Nephron (organoid): ENCODE measurements at regions not wholly inside any gene's neighbourhood (a gene's known extent, or its start where the extent isn't known, plus 50 kb on each side); places are given as distances from the start of the nearest gene placed in this dataset.
A peak's percentile ranks its signal among the peaks of the same experiment; 100 is the strongest.

ENCODE experiments used
- H3K27ac Mint-ChIP-seq, 3 experiments: 2 replicates each; pipeline ENCODE4 v1.8.0; 2020; ENCODE audit warnings: mixed read lengths in 3 of 3, mild to moderate bottlenecking in 2 of 3, moderate library complexity in 1 of 3
- H3K27me3 Mint-ChIP-seq: 2 replicates; pipeline ENCODE4 v1.8.0; 2021; ENCODE audit warnings: low read depth, mild to moderate bottlenecking, moderate library complexity, mixed read lengths
- H3K36me3 Mint-ChIP-seq: 2 replicates; pipeline ENCODE4 v1.8.0; 2020; ENCODE audit warnings: low read depth, mixed read lengths
- H3K4me1 Mint-ChIP-seq: 2 replicates; pipeline ENCODE4 v1.8.0; 2020; ENCODE audit warnings: mixed read lengths
- H3K4me3 Mint-ChIP-seq, 3 experiments: 2 replicates each; pipeline ENCODE4 v1.8.0; 2020; ENCODE audit warnings: mild to moderate bottlenecking in 3 of 3, mixed read lengths in 3 of 3, moderate library complexity in 2 of 3
- H3K9me3 Mint-ChIP-seq: 2 replicates; pipeline ENCODE4 v1.8.0; 2020; ENCODE audit warnings: mixed read lengths
- TF ChIP-seq, protein P1 (sequence below), 3 experiments: fragments of 200-600 bp; sonication (generic); IDR thresholded peaks; one replicate each; pipeline ENCODE4 v1.5.0; 2021; ENCODE audit warnings: antibody characterized with exemption in 3 of 3; ENCODE audit not compliant: unreplicated experiment in 3 of 3

DNA sequence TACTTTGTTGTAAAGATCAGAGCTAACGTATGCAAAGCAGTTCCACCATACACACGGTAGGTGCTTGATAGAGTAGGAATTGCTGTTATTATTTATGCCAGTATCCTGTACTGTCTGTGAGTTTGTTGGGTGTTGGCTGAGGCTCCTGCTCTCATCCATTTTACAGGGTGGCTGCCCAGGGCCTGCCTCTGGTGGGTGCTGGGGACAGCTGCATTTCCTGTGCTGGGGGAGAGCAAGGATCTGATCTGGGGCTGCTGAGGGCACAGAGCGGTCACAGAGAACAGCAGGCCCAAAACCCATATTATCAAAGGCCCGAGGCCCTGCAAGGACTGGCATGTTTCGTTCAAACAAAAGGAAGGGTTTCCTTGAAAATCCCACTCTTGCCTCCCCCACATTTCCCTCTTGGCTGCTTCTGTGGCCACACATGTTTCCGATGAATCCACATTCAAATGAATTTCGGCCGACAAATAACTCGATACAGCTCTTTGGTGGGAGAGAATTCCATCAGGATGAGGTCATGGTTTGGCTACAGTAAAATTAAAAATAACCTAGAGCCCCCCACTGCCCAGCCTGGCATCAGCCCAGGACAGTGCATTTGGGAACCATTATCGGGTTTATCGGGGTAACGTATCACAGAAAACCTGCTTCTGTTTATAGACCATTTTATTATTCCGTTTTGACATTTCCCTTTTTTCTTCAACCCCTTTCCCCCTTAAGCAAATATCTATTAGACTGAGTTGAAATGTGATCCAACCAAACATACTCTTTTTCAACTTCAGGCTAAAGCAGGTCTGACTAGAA lies 143.4 kb downstream of the CYRIA start:
- peaks cover 23% of the 10 kb centered on the region for H3K27me3 Mint-ChIP-seq
- peaks cover 36% of the 10 kb centered on the region for H3K4me1 Mint-ChIP-seq
- peak overlapping the region in 1 of 3 experiments; percentile 11 for H3K4me3 Mint-ChIP-seq
- H3K27ac Mint-ChIP-seq = peak overlapping the region; percentile 55 to 87 (median 75)
- peaks cover 3% of the 10 kb centered on the region for H3K9me3 Mint-ChIP-seq
- TF ChIP-seq, protein P1, sequence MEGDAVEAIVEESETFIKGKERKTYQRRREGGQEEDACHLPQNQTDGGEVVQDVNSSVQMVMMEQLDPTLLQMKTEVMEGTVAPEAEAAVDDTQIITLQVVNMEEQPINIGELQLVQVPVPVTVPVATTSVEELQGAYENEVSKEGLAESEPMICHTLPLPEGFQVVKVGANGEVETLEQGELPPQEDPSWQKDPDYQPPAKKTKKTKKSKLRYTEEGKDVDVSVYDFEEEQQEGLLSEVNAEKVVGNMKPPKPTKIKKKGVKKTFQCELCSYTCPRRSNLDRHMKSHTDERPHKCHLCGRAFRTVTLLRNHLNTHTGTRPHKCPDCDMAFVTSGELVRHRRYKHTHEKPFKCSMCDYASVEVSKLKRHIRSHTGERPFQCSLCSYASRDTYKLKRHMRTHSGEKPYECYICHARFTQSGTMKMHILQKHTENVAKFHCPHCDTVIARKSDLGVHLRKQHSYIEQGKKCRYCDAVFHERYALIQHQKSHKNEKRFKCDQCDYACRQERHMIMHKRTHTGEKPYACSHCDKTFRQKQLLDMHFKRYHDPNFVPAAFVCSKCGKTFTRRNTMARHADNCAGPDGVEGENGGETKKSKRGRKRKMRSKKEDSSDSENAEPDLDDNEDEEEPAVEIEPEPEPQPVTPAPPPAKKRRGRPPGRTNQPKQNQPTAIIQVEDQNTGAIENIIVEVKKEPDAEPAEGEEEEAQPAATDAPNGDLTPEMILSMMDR (IDR thresholded peaks at IDR 0.05; ENCODE audit: unreplicated experiment in 3 of 3) = no peak
- no peaks in the 10 kb centered on the region for H3K36me3 Mint-ChIP-seq

DNA sequence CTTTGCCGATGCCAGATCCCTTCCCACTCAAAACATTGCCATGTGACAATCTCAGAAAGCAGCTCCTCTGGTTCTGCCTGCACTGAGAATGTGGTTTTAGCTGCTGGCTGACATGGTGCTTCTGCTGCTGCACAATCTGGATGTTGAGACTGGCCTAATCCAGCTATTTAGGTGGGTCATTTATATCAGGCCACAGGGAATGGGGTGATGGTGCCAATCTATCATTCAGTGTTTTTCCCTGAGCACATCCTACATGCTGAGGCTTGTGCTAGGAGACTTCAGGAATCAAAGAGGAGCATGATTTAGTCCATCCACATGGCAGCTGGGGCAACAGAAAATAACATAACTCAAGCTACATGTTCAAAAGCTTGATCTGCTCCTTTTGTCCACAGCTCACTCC lies 144.7 kb downstream of the CYRIA start:
- peaks cover 36% of the 10 kb centered on the region for H3K4me1 Mint-ChIP-seq
- H3K36me3 Mint-ChIP-seq = no peaks in the 10 kb centered on the region
- no peaks in the 10 kb centered on the region for H3K9me3 Mint-ChIP-seq
- peaks cover 30% of the 10 kb centered on the region for H3K27me3 Mint-ChIP-seq
- H3K27ac Mint-ChIP-seq = peak overlapping the region in 2 of 3 experiments; percentile 24 to 75
- H3K4me3 Mint-ChIP-seq = no peak overlapping the region
- TF ChIP-seq, protein P1 (IDR thresholded peaks at IDR 0.05; ENCODE audit: unreplicated experiment in 3 of 3) = no peak

DNA sequence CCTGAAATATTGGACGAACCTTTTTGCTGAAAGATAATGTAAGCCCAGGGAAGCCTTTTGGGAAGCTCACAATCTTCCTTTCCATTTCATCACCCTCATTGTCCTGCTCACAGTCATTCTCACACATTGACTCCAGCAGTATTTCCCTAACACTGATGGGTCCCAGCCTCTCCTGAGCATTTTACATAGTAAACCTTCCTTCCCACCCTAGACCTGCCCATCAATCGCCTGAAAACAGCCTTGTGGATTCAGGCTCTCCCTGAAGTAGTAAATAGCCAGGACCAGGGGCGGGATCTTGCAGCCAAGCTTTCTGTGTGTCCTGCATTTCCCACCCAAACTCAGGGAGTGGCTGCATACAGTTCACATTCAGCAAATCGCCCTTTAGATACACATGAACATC lies 149.9 kb downstream of the CYRIA start:
- Mint-ChIP-seq H3K4me3 (no peak overlapping the region), H3K4me1 (peaks cover 1% of the 10 kb centered on the region), H3K9me3 (no peaks in the 10 kb centered on the region), H3K36me3 (no peaks in the 10 kb centered on the region), H3K27ac (no peak overlapping the region), H3K27me3 (peaks cover 50% of the 10 kb centered on the region)
- TF ChIP-seq, protein P1 (IDR thresholded peaks at IDR 0.05; ENCODE audit: unreplicated experiment in 3 of 3) = no peak

DNA sequence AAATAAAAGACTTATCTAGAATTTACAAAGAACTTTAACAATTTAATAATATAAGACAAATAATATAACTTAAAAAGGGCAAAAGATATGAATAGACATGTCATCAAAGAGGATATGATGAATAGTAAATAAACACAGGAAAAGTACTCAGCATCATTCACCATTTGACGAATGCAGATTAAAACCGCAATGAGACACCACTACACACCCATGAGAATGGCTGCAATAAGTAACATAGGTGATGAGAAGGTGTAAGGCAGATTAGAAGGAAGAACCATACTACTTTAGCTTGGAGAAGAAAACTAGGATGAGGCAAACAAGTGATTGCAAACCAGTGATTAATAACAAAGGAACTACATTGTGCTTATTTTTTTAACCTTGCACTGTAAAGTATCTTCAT lies 152.0 kb downstream of the CYRIA start:
- Mint-ChIP-seq H3K9me3 (no peaks in the 10 kb centered on the region), H3K27ac (no peak overlapping the region), H3K27me3 (peaks cover 64% of the 10 kb centered on the region), H3K36me3 (no peaks in the 10 kb centered on the region), H3K4me1 (no peaks in the 10 kb centered on the region), H3K4me3 (no peak overlapping the region)
- TF ChIP-seq, protein P1 (IDR thresholded peaks at IDR 0.05; ENCODE audit: unreplicated experiment in 3 of 3) = no peak

DNA sequence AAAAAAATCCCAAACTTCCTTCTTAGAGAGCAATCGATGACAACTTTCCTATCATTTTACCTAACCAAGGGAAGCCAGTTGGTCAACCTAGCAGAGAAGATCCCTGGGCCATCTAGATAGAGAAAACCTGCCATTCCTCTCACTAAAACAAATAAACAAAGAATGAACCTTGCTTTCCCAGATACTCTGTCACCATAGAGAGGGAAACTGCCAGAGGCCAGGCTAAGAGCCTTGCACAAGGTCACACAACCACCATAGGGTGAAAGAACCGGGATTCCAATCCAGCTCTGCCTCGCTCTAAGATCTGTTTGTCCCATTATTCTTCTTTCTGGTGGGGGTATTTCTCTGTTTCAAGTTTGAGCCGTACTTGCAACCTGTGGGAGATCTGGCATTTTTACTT lies 154.6 kb downstream of the CYRIA start:
- Mint-ChIP-seq H3K4me1 (peaks cover 12% of the 10 kb centered on the region), H3K36me3 (no peaks in the 10 kb centered on the region), H3K27me3 (peaks cover 67% of the 10 kb centered on the region), H3K4me3 (no peak overlapping the region), H3K9me3 (no peaks in the 10 kb centered on the region), H3K27ac (no peak overlapping the region)
- TF ChIP-seq, protein P1 (IDR thresholded peaks at IDR 0.05; ENCODE audit: unreplicated experiment in 3 of 3) = no peak

DNA sequence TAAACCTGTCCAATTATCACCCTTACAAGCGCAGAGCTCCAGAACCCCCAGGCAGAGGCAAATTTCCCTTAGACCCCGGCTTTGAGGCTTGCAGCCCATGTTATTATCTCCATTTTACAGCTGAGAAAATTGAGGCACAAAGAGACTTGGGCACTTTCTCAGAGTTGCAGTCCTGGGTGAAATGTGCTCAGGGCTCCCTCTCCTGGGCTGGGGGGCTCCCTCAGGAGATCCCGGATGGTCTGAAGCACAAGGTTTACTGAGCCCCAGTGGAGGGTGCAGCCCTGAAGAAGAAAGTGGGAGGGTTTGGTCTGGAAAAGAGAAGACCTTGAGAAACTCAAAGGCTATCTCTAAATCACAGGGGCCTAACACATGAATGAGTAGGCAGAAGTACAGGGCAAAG lies 156.6 kb downstream of the CYRIA start:
- Mint-ChIP-seq H3K36me3 (no peaks in the 10 kb centered on the region), H3K9me3 (no peaks in the 10 kb centered on the region), H3K4me1 (peaks cover 16% of the 10 kb centered on the region), H3K27me3 (peaks cover 57% of the 10 kb centered on the region), H3K4me3 (peak overlapping the region in 2 of 3 experiments; percentile 48 to 62), H3K27ac (no peak overlapping the region)
- TF ChIP-seq, protein P1 (IDR thresholded peaks at IDR 0.05; ENCODE audit: unreplicated experiment in 3 of 3) = no peak
